Kidney (tissue), 13 donors: ENCODE measurements at regions not wholly inside any gene's neighbourhood (a gene's known extent, or its start where the extent isn't known, plus 50 kb on each side); places are given as distances from the start of the nearest gene placed in this dataset.

ENCODE experiments used
- DNase-seq, 5 donors: peaks; one replicate each; pipeline ENCODE4 v3.0.0-alpha.2; 2013 to 2020
- FAIRE-seq: peaks from 2 replicates; lab custom pipeline; 2012; peaks lifted over from hg19 to GRCh38; lab: Jason Lieb, UNC
- H3K27ac ChIP-seq, 2 donors: one replicate each; pipeline ENCODE4 v1.7.0; 2013; ENCODE audit warnings: low read depth in 2 of 2, low read length in 2 of 2, inconsistent platforms in 1 of 2
- H3K27me3 ChIP-seq: one replicate; pipeline ENCODE4 v1.7.1; 2013; ENCODE audit warnings: low read length, inconsistent platforms; ENCODE audit not compliant: control insufficient read depth, insufficient read depth
- H3K36me3 ChIP-seq, 3 donors: one replicate each; pipeline versions ENCODE4 v1.7.0 to v1.7.1; 2013; ENCODE audit warnings: low read length in 3 of 3, control low read depth in 1 of 3, inconsistent platforms in 1 of 3; ENCODE audit not compliant: insufficient read depth in 3 of 3, control insufficient read depth in 2 of 3
- H3K4me1 ChIP-seq, 3 donors: one replicate each; pipeline versions ENCODE4 v1.7.0 to v1.7.1; 2013; ENCODE audit warnings: low read length in 3 of 3, inconsistent platforms in 1 of 3, low read depth in 1 of 3; ENCODE audit not compliant: control insufficient read depth in 2 of 3, insufficient read depth in 2 of 3
- H3K4me3 ChIP-seq, 3 donors: one replicate each; pipeline versions ENCODE4 v1.7.0 to v1.8.1; 2013; ENCODE audit warnings: low read length in 3 of 3, control low read depth in 1 of 3, inconsistent platforms in 1 of 3
- H3K9ac ChIP-seq, 3 donors: one replicate each; pipeline versions ENCODE4 v1.7.0 to v1.7.1; 2013; ENCODE audit warnings: low read length in 3 of 3, control low read depth in 1 of 3, inconsistent platforms in 1 of 3
- H3K9me3 ChIP-seq, 3 donors: one replicate each; pipeline versions ENCODE4 v1.7.0 to v1.7.1; 2013; ENCODE audit warnings: low read length in 3 of 3, control low read depth in 1 of 3, inconsistent platforms in 1 of 3; ENCODE audit not compliant: control insufficient read depth in 2 of 3, insufficient read depth in 1 of 3
- CTCF ChIP-seq: IDR thresholded peaks from 3 replicates; pipeline ENCODE4 v1.5.1; 2012; ENCODE audit warnings: mild to moderate bottlenecking, moderate library complexity, borderline replicate concordance; ENCODE audit not compliant: insufficient read depth; ENCODE audit errors: extremely low read depth
- intact Hi-C: fragments of 100-400 bp; cut with DNase I; formaldehyde crosslinking; loops from one replicate; pipeline ENCODE4 v1.11.1; 2022
- donor health status: control.
- donor health status: control.
- donor health status: control.
- donor health status: control.
- donor health status: control.
- donor health status: DM: yes; HTN: yes; CAD: no.
- donor health status: Normal renal cell carcinoma (clear cell type).

GRCh38 chr15:47983533-47983932, 137.3 kb upstream of the SLC24A5 start:
- Histone ChIP-seq H3K4me3 (no peak overlapping the region), H3K4me1 (no peaks in the 10 kb centered on the region), H3K9ac (no peak overlapping the region), H3K9me3 (no peaks in the 10 kb centered on the region), H3K27ac (no peak overlapping the region), H3K27me3 (no peaks in the 10 kb centered on the region), H3K36me3 (no peaks in the 10 kb centered on the region)
- no peak for FAIRE-seq
- intact Hi-C loops = no loop called here
- DNase-seq = no peak
- no peak for TF ChIP-seq CTCF

- H3K9ac ChIP-seq = no peak overlapping the region
- no peaks in the 10 kb centered on the region for H3K27me3 ChIP-seq
- intact Hi-C loops = loop anchor here (5.0 kb wide), 1 partner anchor 783 kb away; no protein-coding TSS in a partner anchor
- no peaks in the 10 kb centered on the region for H3K9me3 ChIP-seq
- no peak for FAIRE-seq
- no peak for DNase-seq
- H3K4me3 ChIP-seq = no peak overlapping the region
- H3K27ac ChIP-seq = no peak overlapping the region
- H3K36me3 ChIP-seq = no peaks in the 10 kb centered on the region
- no peak for TF ChIP-seq CTCF
- H3K4me1 ChIP-seq = no peaks in the 10 kb centered on the region
Observed at GRCh38 chr15:47985568-47985967, 135.2 kb upstream of the SLC24A5 start.

- Histone ChIP-seq H3K27me3 (no peaks in the 10 kb centered on the region), H3K9me3 (no peaks in the 10 kb centered on the region), H3K4me1 (no peaks in the 10 kb centered on the region), H3K9ac (no peak overlapping the region), H3K27ac (no peak overlapping the region), H3K4me3 (no peak overlapping the region), H3K36me3 (no peaks in the 10 kb centered on the region)
- FAIRE-seq = no peak
- no peak for DNase-seq
- intact Hi-C loops = loop anchor here (5.0 kb wide), 1 partner anchor 785 kb away; no protein-coding TSS in a partner anchor
- no peak for TF ChIP-seq CTCF
Observed at GRCh38 chr15:47987461-47987860, 133.3 kb upstream of the SLC24A5 start.
